Transverse colon (tissue), 4 donors: ENCODE measurements at regions not wholly inside any gene's neighbourhood (a gene's known extent, or its start where the extent isn't known, plus 50 kb on each side); places are given as distances from the start of the nearest gene placed in this dataset.

Experiments used
- DNase-seq: peaks from one replicate; pipeline ENCODE4 v3.0.0-alpha.2; 2019
- H3K27ac ChIP-seq, 4 donors: fragments of 200-600 bp; sonication (generic); 2 replicates each; pipeline ENCODE4 v1.5.1; 2016 to 2018; ENCODE audit warnings: inconsistent platforms in 4 of 4
- H3K27me3 ChIP-seq: fragments of 200-600 bp; sonication (generic); 2 replicates; pipeline ENCODE4 v1.5.1; 2017; ENCODE audit warnings: inconsistent platforms
- H3K36me3 ChIP-seq, 4 donors: fragments of 200-600 bp; sonication (generic); 2 replicates each; pipeline ENCODE4 v1.5.1; 2017 to 2019; ENCODE audit warnings: inconsistent platforms in 4 of 4
- H3K4me1 ChIP-seq, 4 donors: fragments of 200-600 bp; sonication (generic); 2 replicates each; pipeline ENCODE4 v1.5.1; 2017 to 2020; ENCODE audit warnings: inconsistent platforms in 4 of 4
- H3K4me3 ChIP-seq, 4 donors: fragments of 200-600 bp; sonication (generic); 1 replicate in 1 of 4; 2 replicates in 3 of 4; pipeline versions ENCODE4 v1.5.1 to v1.6.1; 2017 to 2019; ENCODE audit warnings: inconsistent platforms in 4 of 4
- H3K9me3 ChIP-seq, 2 donors: fragments of 200-600 bp; sonication (generic); 2 replicates each; pipeline ENCODE4 v1.5.1; 2017 to 2019; ENCODE audit warnings: inconsistent platforms in 2 of 2
- CTCF ChIP-seq, 5 experiments: fragments of 200-600 bp in 3 of 5; fragments of 450-650 bp in 2 of 5; sonication (generic) in 3 of 5; IDR thresholded peaks; 1 replicate in 2 of 5; 2 replicates in 3 of 5; pipeline ENCODE4 v1.5.1; 2016 to 2017; ENCODE audit warnings: antibody characterized with exemption in 5 of 5, inconsistent platforms in 3 of 5, mild to moderate bottlenecking in 2 of 5, moderate library complexity in 1 of 5
- EP300 ChIP-seq: sonication (generic); formaldehyde crosslinking; IDR thresholded peaks from one replicate; pipeline ENCODE4 v1.6.1; 2017; ENCODE audit warnings: antibody characterized with exemption, low read depth
- POLR2A ChIP-seq: fragments of 450-650 bp; IDR thresholded peaks from one replicate; pipeline ENCODE4 v1.6.1; 2016; ENCODE audit warnings: antibody characterized with exemption, mild to moderate bottlenecking, moderate library complexity
- POLR2AphosphoS5 ChIP-seq, 3 donors: sonication (generic); formaldehyde crosslinking; IDR thresholded peaks; one replicate each; pipeline ENCODE4 v1.6.1; 2016; ENCODE audit warnings: antibody characterized with exemption in 3 of 3
- WGBS, 2 donors: methylation state at CpG; one replicate each; pipeline ENCODE4 v1.1.5; 2018; ENCODE audit warnings: low coverage in 1 of 2; 5-methylcytosine and 5-hydroxymethylcytosine counted together
- in situ Hi-C, 4 donors: fragments of 200-750 bp; cut with MboI; loops; one replicate each; pipeline versions ENCODE4 v1.15.0 to v1.15.1; 2017; ENCODE audit warnings: low sequenced_read_pairs in 3 of 4, low pct_ligation_motif_present in 1 of 4, low pct_unique_long_range_greater_than_20kb in 1 of 4
- intact Hi-C: fragments of 100-400 bp; cut with DNase I; formaldehyde crosslinking; loops from one replicate; pipeline ENCODE4 v1.15.1; 2023; ENCODE audit warnings: low total_unique reads

GRCh38 chr21:15455819-15456462 lies 273.8 kb upstream of the USP25 start:
- WGBS, 2 donors = 75% methylated on average over 14 of the region's 14 CpGs; no CpG with 5 or more reads in 1 of the 2 donors
- Histone ChIP-seq H3K4me1 (peaks cover 0 to 33% (median 1%) of the 10 kb centered on the region in 4 donors), H3K36me3 (no peaks in the 10 kb centered on the region), H3K27me3 (no peaks in the 10 kb centered on the region), H3K27ac (peak overlapping the region; percentile 52 to 74 (median 68)), H3K9me3 (no peaks in the 10 kb centered on the region), H3K4me3 (peak overlapping the region in 1 of 4 donors; percentile 28)
- intact Hi-C loops = no loop called here
- peak in 1 of 3 donors; percentile 43 for TF ChIP-seq POLR2AphosphoS5 (IDR thresholded peaks at IDR 0.05)
- peak; percentile 24 for TF ChIP-seq POLR2A
- TF ChIP-seq CTCF (IDR thresholded peaks at IDR 0.05) = no peak
- peak; percentile 87 for DNase-seq
- in situ Hi-C loops = loop anchor here in 1 of 4 donors (25.0 kb wide), 1 partner anchor 169 kb away; no protein-coding TSS in a partner anchor

GRCh38 chr21:15457965-15458364 lies 271.8 kb upstream of the USP25 start:
- intact Hi-C loops = no loop called here
- Histone ChIP-seq H3K9me3 (no peaks in the 10 kb centered on the region), H3K27ac (no peak overlapping the region), H3K36me3 (no peaks in the 10 kb centered on the region), H3K27me3 (no peaks in the 10 kb centered on the region), H3K4me1 (peaks cover 0 to 32% (median 1%) of the 10 kb centered on the region in 4 donors), H3K4me3 (no peak overlapping the region)
- TF ChIP-seq POLR2A (no peak), POLR2AphosphoS5 (IDR thresholded peaks at IDR 0.05) (no peak), CTCF (IDR thresholded peaks at IDR 0.05) (no peak), EP300 (no peak)
- in situ Hi-C loops = loop anchor here in 1 of 4 donors (25.0 kb wide), 1 partner anchor 171 kb away; no protein-coding TSS in a partner anchor
- WGBS, 2 donors = 85 to 90% methylated on average over 3 of the region's 3 CpGs
- no peak for DNase-seq

- in situ Hi-C loops (loop anchor here in 1 of 4 donors (25.0 kb wide), 1 partner anchor 175 kb away; no protein-coding TSS in a partner anchor), intact Hi-C loops (no loop called here)
- 74% methylated on average over 1 of the region's 1 CpG; no CpG with 5 or more reads in 1 of the 2 donors for WGBS, 2 donors
- TF ChIP-seq POLR2A (no peak), POLR2AphosphoS5 (IDR thresholded peaks at IDR 0.05) (no peak)
- H3K4me3 ChIP-seq = no peak overlapping the region
- H3K4me1 ChIP-seq = no peaks in the 10 kb centered on the region
- H3K27me3 ChIP-seq = no peaks in the 10 kb centered on the region
- no peaks in the 10 kb centered on the region for H3K9me3 ChIP-seq
- no peak overlapping the region for H3K27ac ChIP-seq
- no peaks in the 10 kb centered on the region for H3K36me3 ChIP-seq
- no peak for DNase-seq
Measured at GRCh38 chr21:15462092-15462491, 267.7 kb upstream of the USP25 start.

GRCh38 chr21:15466329-15466728 lies 263.5 kb upstream of the USP25 start:
- intact Hi-C loops (no loop called here), in situ Hi-C loops (loop anchor here in 1 of 4 donors (25.0 kb wide), 1 partner anchor 179 kb away; no protein-coding TSS in a partner anchor)
- WGBS, 2 donors = 94 to 95% methylated on average over 4 of the region's 4 CpGs
- Histone ChIP-seq H3K9me3 (no peaks in the 10 kb centered on the region), H3K4me1 (peaks cover 0 to 2% (median 0%) of the 10 kb centered on the region in 4 donors), H3K36me3 (no peaks in the 10 kb centered on the region), H3K4me3 (no peak overlapping the region), H3K27me3 (no peaks in the 10 kb centered on the region), H3K27ac (no peak overlapping the region)
- no peak for DNase-seq
- TF ChIP-seq CTCF (IDR thresholded peaks at IDR 0.05) (no peak), POLR2A (no peak), POLR2AphosphoS5 (IDR thresholded peaks at IDR 0.05) (no peak), EP300 (no peak)
